ENCODE measurements at regions not wholly inside any gene's neighbourhood (a gene's known extent, or its start where the extent isn't known, plus 50 kb on each side); places are given as distances from the start of the nearest gene placed in this dataset.

GRCh38 chr5:26737348-26738265, 300.8 kb downstream of the CDH9 start:
- Histone ChIP-seq H3K79me2 (replicated peaks; ENCODE audit: insufficient read depth, low read length) (no peaks in the 10 kb centered on the region), H4K20me1 (ENCODE audit: insufficient read depth) (no peaks in the 10 kb centered on the region), H3K9ac (ENCODE audit: low read length) (no peak overlapping the region), H2AFZ (ENCODE audit: low read depth, low read length) (no peak overlapping the region), H3K27ac (ENCODE audit: low read length) (no peak overlapping the region), H3K27me3 (ENCODE audit: insufficient read depth, low read depth, low read length) (no peaks in the 10 kb centered on the region), H3K36me3 (ENCODE audit: insufficient read depth, low read length) (no peaks in the 10 kb centered on the region), H3K9me3 (ENCODE audit: low read length) (no peaks in the 10 kb centered on the region), H3K4me2 (ENCODE audit: low read length) (no peak overlapping the region), H3K4me3 (ENCODE audit: low read length) (no peak overlapping the region), H3K9me2 (ENCODE audit: insufficient read depth, low read length) (no peaks in the 10 kb centered on the region), H3F3A (ENCODE audit: insufficient read depth, low read length, poor library complexity, severe bottlenecking) (no peaks in the 10 kb centered on the region)
- TF ChIP-seq CTCF (IDR thresholded peaks at IDR 0.05; ENCODE audit: poor library complexity, severe bottlenecking) (no peak), RAD21 (conservative IDR thresholded peaks at IDR 0.05) (no peak), SMC3 (conservative IDR thresholded peaks at IDR 0.05; ENCODE audit: poor library complexity) (no peak), EP300 (conservative IDR thresholded peaks at IDR 0.05; ENCODE audit: poor library complexity, severe bottlenecking) (no peak), TAF1 (IDR thresholded peaks at IDR 0.05; ENCODE audit: low read depth) (no peak), POLR2AphosphoS5 (IDR thresholded peaks at IDR 0.05) (no peak), MXI1 (conservative IDR thresholded peaks at IDR 0.05; ENCODE audit: poor library complexity, severe bottlenecking) (no peak), EZH2 (IDR thresholded peaks at IDR 0.05; ENCODE audit: borderline replicate concordance, insufficient read depth, low read length, poor library complexity, severe bottlenecking) (no peak)
- TF ChIP-seq, protein P1, sequence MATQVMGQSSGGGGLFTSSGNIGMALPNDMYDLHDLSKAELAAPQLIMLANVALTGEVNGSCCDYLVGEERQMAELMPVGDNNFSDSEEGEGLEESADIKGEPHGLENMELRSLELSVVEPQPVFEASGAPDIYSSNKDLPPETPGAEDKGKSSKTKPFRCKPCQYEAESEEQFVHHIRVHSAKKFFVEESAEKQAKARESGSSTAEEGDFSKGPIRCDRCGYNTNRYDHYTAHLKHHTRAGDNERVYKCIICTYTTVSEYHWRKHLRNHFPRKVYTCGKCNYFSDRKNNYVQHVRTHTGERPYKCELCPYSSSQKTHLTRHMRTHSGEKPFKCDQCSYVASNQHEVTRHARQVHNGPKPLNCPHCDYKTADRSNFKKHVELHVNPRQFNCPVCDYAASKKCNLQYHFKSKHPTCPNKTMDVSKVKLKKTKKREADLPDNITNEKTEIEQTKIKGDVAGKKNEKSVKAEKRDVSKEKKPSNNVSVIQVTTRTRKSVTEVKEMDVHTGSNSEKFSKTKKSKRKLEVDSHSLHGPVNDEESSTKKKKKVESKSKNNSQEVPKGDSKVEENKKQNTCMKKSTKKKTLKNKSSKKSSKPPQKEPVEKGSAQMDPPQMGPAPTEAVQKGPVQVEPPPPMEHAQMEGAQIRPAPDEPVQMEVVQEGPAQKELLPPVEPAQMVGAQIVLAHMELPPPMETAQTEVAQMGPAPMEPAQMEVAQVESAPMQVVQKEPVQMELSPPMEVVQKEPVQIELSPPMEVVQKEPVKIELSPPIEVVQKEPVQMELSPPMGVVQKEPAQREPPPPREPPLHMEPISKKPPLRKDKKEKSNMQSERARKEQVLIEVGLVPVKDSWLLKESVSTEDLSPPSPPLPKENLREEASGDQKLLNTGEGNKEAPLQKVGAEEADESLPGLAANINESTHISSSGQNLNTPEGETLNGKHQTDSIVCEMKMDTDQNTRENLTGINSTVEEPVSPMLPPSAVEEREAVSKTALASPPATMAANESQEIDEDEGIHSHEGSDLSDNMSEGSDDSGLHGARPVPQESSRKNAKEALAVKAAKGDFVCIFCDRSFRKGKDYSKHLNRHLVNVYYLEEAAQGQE (IDR thresholded peaks at IDR 0.05; ENCODE audit: borderline replicate concordance): no peak

GRCh38 chr5:26727916-26728315, 310.5 kb downstream of the CDH9 start:
- Histone ChIP-seq H3K4me3 (ENCODE audit: low read length) (no peak overlapping the region), H3K79me2 (replicated peaks; ENCODE audit: insufficient read depth, low read length) (no peaks in the 10 kb centered on the region), H4K20me1 (ENCODE audit: insufficient read depth) (no peaks in the 10 kb centered on the region), H3K9ac (ENCODE audit: low read length) (no peak overlapping the region), H3K4me2 (ENCODE audit: low read length) (no peak overlapping the region), H3K27ac (ENCODE audit: low read length) (no peak overlapping the region), H3F3A (ENCODE audit: insufficient read depth, low read length, poor library complexity, severe bottlenecking) (no peaks in the 10 kb centered on the region), H2AFZ (ENCODE audit: low read depth, low read length) (no peak overlapping the region), H3K36me3 (ENCODE audit: insufficient read depth, low read length) (no peaks in the 10 kb centered on the region), H3K9me2 (ENCODE audit: insufficient read depth, low read length) (no peaks in the 10 kb centered on the region), H3K27me3 (ENCODE audit: insufficient read depth, low read depth, low read length) (no peaks in the 10 kb centered on the region), H3K9me3 (ENCODE audit: low read length) (no peaks in the 10 kb centered on the region)
- no peak for TF ChIP-seq POLR2AphosphoS5 (IDR thresholded peaks at IDR 0.05)
- no peak for TF ChIP-seq TAF1 (IDR thresholded peaks at IDR 0.05; ENCODE audit: low read depth)
